Testis (tissue), 2 donors: ENCODE measurements at regions not wholly inside any gene's neighbourhood (a gene's known extent, or its start where the extent isn't known, plus 50 kb on each side); places are given as distances from the start of the nearest gene placed in this dataset.

Experiments
- DNase-seq: peaks from one replicate; pipeline ENCODE4 v3.0.0-alpha.2; 2019
- H3K27ac ChIP-seq, 2 donors: fragments of 200-600 bp; sonication (generic); one replicate each; pipeline ENCODE4 v1.5.1; 2019
- H3K27me3 ChIP-seq: fragments of 200-600 bp; sonication (generic); one replicate; pipeline ENCODE4 v1.5.1; 2019
- H3K36me3 ChIP-seq: fragments of 200-600 bp; sonication (generic); one replicate; pipeline ENCODE4 v1.5.1; 2017; ENCODE audit warnings: low read depth; ENCODE audit errors: missing control alignments
- H3K4me1 ChIP-seq: fragments of 200-600 bp; sonication (generic); one replicate; pipeline ENCODE4 v1.5.1; 2019
- H3K4me3 ChIP-seq, 2 donors: fragments of 200-600 bp; sonication (generic); one replicate each; pipeline ENCODE4 v1.5.1; 2017 to 2019
- H3K9me3 ChIP-seq: fragments of 200-600 bp; sonication (generic); one replicate; pipeline ENCODE4 v1.5.1; 2017
- POLR2A ChIP-seq: fragments of 450-650 bp; IDR thresholded peaks from one replicate; pipeline ENCODE4 v1.6.1; 2017; ENCODE audit warnings: antibody characterized with exemption, mild to moderate bottlenecking, moderate library complexity
- WGBS, 2 donors: methylation state at CpG; one replicate each; pipeline ENCODE4 v1.1.5; 2018; 5-methylcytosine and 5-hydroxymethylcytosine counted together
- intact Hi-C: fragments of 100-400 bp; cut with DNase I; formaldehyde crosslinking; loops from one replicate; pipeline ENCODE4 v1.15.1; 2023; ENCODE audit warnings: low total_unique reads
- TF ChIP-seq, protein P1 (sequence below), 3 experiments: fragments of 450-650 bp in 2 of 3; fragments of 200-600 bp in 1 of 3; sonication (generic) in 1 of 3; IDR thresholded peaks; one replicate each; pipeline ENCODE4 v1.5.1; 2016 to 2019; ENCODE audit warnings: antibody characterized with exemption in 3 of 3, mild to moderate bottlenecking in 2 of 3, moderate library complexity in 1 of 3

- DNase-seq: no peak
- Histone ChIP-seq H3K36me3 (no peaks in the 10 kb centered on the region), H3K4me3 (no peak overlapping the region), H3K27me3 (no peaks in the 10 kb centered on the region), H3K27ac (no peak overlapping the region), H3K9me3 (no peaks in the 10 kb centered on the region), H3K4me1 (peaks cover 36% of the 10 kb centered on the region)
- 47 to 63% methylated on average over 4 of the region's 4 CpGs for WGBS, 2 donors
- intact Hi-C loops: no loop called here
- TF ChIP-seq POLR2A: no peak
- TF ChIP-seq, protein P1, sequence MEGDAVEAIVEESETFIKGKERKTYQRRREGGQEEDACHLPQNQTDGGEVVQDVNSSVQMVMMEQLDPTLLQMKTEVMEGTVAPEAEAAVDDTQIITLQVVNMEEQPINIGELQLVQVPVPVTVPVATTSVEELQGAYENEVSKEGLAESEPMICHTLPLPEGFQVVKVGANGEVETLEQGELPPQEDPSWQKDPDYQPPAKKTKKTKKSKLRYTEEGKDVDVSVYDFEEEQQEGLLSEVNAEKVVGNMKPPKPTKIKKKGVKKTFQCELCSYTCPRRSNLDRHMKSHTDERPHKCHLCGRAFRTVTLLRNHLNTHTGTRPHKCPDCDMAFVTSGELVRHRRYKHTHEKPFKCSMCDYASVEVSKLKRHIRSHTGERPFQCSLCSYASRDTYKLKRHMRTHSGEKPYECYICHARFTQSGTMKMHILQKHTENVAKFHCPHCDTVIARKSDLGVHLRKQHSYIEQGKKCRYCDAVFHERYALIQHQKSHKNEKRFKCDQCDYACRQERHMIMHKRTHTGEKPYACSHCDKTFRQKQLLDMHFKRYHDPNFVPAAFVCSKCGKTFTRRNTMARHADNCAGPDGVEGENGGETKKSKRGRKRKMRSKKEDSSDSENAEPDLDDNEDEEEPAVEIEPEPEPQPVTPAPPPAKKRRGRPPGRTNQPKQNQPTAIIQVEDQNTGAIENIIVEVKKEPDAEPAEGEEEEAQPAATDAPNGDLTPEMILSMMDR (IDR thresholded peaks at IDR 0.05): no peak
Observed at GRCh38 chr2:120550282-120550681, 185.4 kb upstream of the GLI2 start.

- no peaks in the 10 kb centered on the region for H3K27me3 ChIP-seq
- DNase-seq: no peak
- WGBS, 2 donors: 49 to 50% methylated on average over 2 of the region's 2 CpGs
- intact Hi-C loops: no loop called here
- H3K4me1 ChIP-seq: peaks cover 36% of the 10 kb centered on the region
- no peak for TF ChIP-seq POLR2A
- TF ChIP-seq, protein P1 (IDR thresholded peaks at IDR 0.05): no peak
- H3K36me3 ChIP-seq: no peaks in the 10 kb centered on the region
- no peaks in the 10 kb centered on the region for H3K9me3 ChIP-seq
- no peak overlapping the region for H3K4me3 ChIP-seq
- peak overlapping the region; percentile 5 to 50 for H3K27ac ChIP-seq
Observed at GRCh38 chr2:120550893-120551446, 184.7 kb upstream of the GLI2 start.

- H3K27ac ChIP-seq: peak overlapping the region; percentile 1 to 5
Observed at GRCh38 chr2:120551522-120551921, 184.1 kb upstream of the GLI2 start.

DNA sequence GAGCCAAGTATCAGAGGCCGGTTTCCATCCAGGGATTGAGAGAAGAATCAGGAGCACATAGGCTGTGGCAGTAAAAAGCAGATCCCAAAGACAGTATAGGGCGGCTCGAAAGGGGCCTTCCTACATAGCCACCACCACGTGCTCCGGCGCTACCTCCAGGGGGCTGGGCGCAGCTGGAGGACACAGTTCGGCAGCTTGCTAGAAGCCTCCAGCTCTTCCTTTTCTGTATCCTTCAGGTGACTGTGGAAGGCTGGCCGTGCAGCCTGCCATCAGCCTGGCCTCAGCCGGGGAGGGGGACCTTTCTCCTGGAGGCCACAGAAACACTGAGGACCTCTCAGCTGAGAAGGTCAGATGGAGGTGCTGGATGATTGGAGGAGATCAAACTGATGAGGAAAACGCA lies 183.6 kb upstream of the GLI2 start:
- no peaks in the 10 kb centered on the region for H3K27me3 ChIP-seq
- H3K4me3 ChIP-seq: no peak overlapping the region
- TF ChIP-seq POLR2A: no peak
- TF ChIP-seq, protein P1 (IDR thresholded peaks at IDR 0.05): no peak
- intact Hi-C loops: no loop called here
- H3K36me3 ChIP-seq: no peaks in the 10 kb centered on the region
- peaks cover 36% of the 10 kb centered on the region for H3K4me1 ChIP-seq
- H3K27ac ChIP-seq: peak overlapping the region in 1 of 2 donors; percentile 1
- no peaks in the 10 kb centered on the region for H3K9me3 ChIP-seq
- no peak for DNase-seq
- 76 to 85% methylated on average over 10 of the region's 11 CpGs for WGBS, 2 donors

More at GRCh38 chr2:120551522-120551921, 184.1 kb upstream of the GLI2 start:
- no peak for DNase-seq
- H3K36me3 ChIP-seq: no peaks in the 10 kb centered on the region
- H3K4me3 ChIP-seq: no peak overlapping the region
- no peaks in the 10 kb centered on the region for H3K27me3 ChIP-seq
- peaks cover 36% of the 10 kb centered on the region for H3K4me1 ChIP-seq
- WGBS, 2 donors: 61 to 67% methylated on average over 3 of the region's 3 CpGs
- intact Hi-C loops: no loop called here
- no peaks in the 10 kb centered on the region for H3K9me3 ChIP-seq
- TF ChIP-seq, protein P1 (IDR thresholded peaks at IDR 0.05): no peak
- TF ChIP-seq POLR2A: no peak

GRCh38 chr2:120552800-120553481 lies 182.7 kb upstream of the GLI2 start:
- 7 to 12% methylated on average over 17 to 24 of the region's 24 CpGs for WGBS, 2 donors
- peak overlapping the region in 1 of 2 donors; percentile 1 for H3K27ac ChIP-seq

More at GRCh38 chr2:120552800-120553481, 182.7 kb upstream of the GLI2 start:
- peak; percentile 93 for DNase-seq
- Histone ChIP-seq H3K4me1 (peaks cover 36% of the 10 kb centered on the region), H3K9me3 (no peaks in the 10 kb centered on the region), H3K27me3 (no peaks in the 10 kb centered on the region), H3K4me3 (no peak overlapping the region), H3K36me3 (no peaks in the 10 kb centered on the region)
- no peak for TF ChIP-seq POLR2A
- TF ChIP-seq, protein P1 (IDR thresholded peaks at IDR 0.05): peak; percentile 15 to 56 (median 52)
- intact Hi-C loops: no loop called here
